Calu3 (cell line): ENCODE measurements at regions not wholly inside any gene's neighbourhood (a gene's known extent, or its start where the extent isn't known, plus 50 kb on each side); places are given as distances from the start of the nearest gene placed in this dataset.

ENCODE experiments used
- BruUV-seq: library from RNA; stranded (reverse); fragments of 400-500 nt; replicated peaks from 2 replicates; lab custom pipeline; 2021; lab: Mats Ljungman, UMichigan
- CTCF ChIA-PET: fragments of 300-600 bp; sonication (Branson Sonifier 250); formaldehyde crosslinking; loops from one replicate; lab custom pipeline; 2022; ENCODE audit warnings: antibody characterized with exemption; lab: Charles Lee
- DNase-seq: peaks from one replicate; pipeline ENCODE4 v3.0.0; 2022
- H3K27ac Mint-ChIP-seq: one replicate; pipeline ENCODE4 v1.8.0; 2022; ENCODE audit warnings: mixed read lengths; ENCODE audit not compliant: unreplicated experiment
- H3K27me3 Mint-ChIP-seq: one replicate; pipeline ENCODE4 v1.8.0; 2022; ENCODE audit warnings: mixed read lengths; ENCODE audit not compliant: unreplicated experiment
- H3K36me3 Mint-ChIP-seq: one replicate; pipeline ENCODE4 v1.8.0; 2022; ENCODE audit warnings: mild to moderate bottlenecking, moderate library complexity, mixed read lengths; ENCODE audit not compliant: insufficient read depth, unreplicated experiment
- H3K4me1 Mint-ChIP-seq: one replicate; pipeline ENCODE4 v1.8.0; 2022; ENCODE audit warnings: mild to moderate bottlenecking, low read depth, mixed read lengths; ENCODE audit not compliant: unreplicated experiment
- H3K4me3 Mint-ChIP-seq: one replicate; pipeline ENCODE4 v1.8.0; 2022; ENCODE audit warnings: mild to moderate bottlenecking, low read depth, moderate library complexity, mixed read lengths; ENCODE audit not compliant: unreplicated experiment
- H3K9me3 Mint-ChIP-seq: one replicate; pipeline ENCODE4 v1.8.0; 2022; ENCODE audit warnings: low read depth, mixed read lengths; ENCODE audit not compliant: unreplicated experiment
- intact Hi-C: fragments of 100-400 bp; cut with micrococcal nuclease; formaldehyde crosslinking; loops from one replicate; pipeline ENCODE4 v1.10.0; 2022; ENCODE audit not compliant: unreplicated experiment
- TF ChIP-seq, protein P1 (sequence below): fragments of 200-600 bp; IDR thresholded peaks from one replicate; pipeline ENCODE4 v1.8.0; 2022; ENCODE audit warnings: antibody characterized with exemption; ENCODE audit not compliant: unreplicated experiment

DNA sequence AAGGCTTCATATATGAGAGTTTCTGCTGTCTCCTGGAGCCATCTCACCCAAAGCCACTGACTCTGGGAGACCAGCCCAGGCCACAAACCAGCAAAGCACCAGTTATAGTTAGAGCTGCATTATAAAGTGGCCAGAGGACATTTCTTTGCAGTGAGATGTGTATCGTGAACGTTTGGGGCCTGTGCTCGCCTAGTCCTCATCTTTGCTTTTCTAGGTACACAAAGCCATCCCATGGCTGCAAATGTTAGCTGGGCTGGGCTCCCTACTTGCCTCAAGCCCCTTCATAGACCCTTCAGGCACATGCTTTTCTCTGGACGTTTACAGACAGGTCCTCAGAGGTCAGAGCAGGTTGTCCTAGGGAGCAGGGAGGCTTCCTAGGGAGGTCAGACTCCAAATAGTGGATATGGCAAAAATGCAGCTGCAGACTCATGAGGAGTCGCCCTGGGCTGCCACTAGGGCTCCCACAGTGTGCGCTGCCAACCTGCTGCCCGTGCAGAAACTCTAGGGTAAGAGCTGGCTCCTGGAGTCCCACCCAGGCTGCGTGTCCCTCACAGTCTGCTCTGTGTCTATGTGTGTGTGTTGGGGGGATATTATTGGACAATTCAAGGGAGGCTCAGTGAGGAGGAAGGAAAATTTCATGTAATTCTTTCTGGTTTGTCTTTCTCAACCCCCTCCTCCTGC lies 141.0 kb downstream of the RPIA start:
- Mint-ChIP-seq H3K4me3 (no peak overlapping the region), H3K36me3 (no peaks in the 10 kb centered on the region), H3K9me3 (no peaks in the 10 kb centered on the region), H3K4me1 (no peaks in the 10 kb centered on the region), H3K27me3 (peaks cover 21% of the 10 kb centered on the region), H3K27ac (no peak overlapping the region)
- intact Hi-C loops, result loop anchor here (5.0 kb wide), 1 partner anchor 40 kb away; no protein-coding TSS in a partner anchor
- TF ChIP-seq, protein P1, sequence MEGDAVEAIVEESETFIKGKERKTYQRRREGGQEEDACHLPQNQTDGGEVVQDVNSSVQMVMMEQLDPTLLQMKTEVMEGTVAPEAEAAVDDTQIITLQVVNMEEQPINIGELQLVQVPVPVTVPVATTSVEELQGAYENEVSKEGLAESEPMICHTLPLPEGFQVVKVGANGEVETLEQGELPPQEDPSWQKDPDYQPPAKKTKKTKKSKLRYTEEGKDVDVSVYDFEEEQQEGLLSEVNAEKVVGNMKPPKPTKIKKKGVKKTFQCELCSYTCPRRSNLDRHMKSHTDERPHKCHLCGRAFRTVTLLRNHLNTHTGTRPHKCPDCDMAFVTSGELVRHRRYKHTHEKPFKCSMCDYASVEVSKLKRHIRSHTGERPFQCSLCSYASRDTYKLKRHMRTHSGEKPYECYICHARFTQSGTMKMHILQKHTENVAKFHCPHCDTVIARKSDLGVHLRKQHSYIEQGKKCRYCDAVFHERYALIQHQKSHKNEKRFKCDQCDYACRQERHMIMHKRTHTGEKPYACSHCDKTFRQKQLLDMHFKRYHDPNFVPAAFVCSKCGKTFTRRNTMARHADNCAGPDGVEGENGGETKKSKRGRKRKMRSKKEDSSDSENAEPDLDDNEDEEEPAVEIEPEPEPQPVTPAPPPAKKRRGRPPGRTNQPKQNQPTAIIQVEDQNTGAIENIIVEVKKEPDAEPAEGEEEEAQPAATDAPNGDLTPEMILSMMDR, result no peak
- CTCF ChIA-PET, result interaction anchor here (0.8 to 1.0 kb wide), 2 partner anchors 27 to 67 kb away, joined by 3 to 5 read pairs; no protein-coding TSS in a partner anchor
- no TSS peak for BruUV-seq
- DNase-seq, result no peak

DNA sequence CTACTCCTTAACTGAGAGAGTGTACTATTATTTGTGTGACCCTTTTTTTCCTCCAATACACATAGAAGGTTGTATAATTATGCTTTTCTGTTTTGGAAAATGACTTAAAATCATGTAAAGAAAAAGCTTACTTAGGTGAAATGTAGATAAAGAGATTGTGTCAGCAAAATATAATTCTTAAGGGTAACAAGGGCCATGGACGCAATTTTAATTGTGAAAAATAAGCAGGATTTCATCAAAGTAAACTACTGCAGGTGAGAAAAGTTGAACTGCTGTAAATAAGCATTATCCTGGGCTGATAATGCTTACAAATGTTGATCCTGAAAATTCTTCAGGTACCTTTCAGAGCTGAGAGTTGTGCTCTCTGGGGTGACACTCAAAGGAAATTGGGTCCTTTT lies 141.5 kb downstream of the RPIA start:
- DNase-seq, result no peak

DNA sequence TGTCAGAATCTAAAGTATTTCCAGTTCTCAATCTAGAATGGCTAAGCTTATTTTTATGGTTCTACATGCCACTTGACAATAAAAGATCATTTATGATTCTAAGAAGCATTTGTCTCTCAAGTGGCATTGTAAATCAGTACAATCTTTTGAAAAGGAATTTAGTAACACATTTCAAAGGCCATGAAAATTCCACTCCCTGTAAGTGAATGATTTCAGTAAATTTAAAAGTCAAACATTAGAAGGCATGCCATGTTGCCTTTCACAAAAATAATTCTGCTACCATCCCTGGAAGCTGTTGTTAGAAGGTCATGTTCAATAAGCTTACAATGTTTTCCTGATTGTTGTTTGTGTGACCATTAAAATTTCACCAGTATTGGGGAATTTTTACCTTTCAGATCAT lies 142.9 kb downstream of the RPIA start:
- CTCF ChIA-PET, result interaction anchor here (0.6 kb wide), 1 partner anchor 135 kb away, joined by 3 read pairs; no protein-coding TSS in a partner anchor
- Mint-ChIP-seq H3K27me3 (peaks cover 22% of the 10 kb centered on the region), H3K36me3 (no peaks in the 10 kb centered on the region), H3K27ac (no peak overlapping the region), H3K4me1 (no peaks in the 10 kb centered on the region), H3K4me3 (no peak overlapping the region), H3K9me3 (no peaks in the 10 kb centered on the region)
- no peak for DNase-seq
- intact Hi-C loops, result loop anchor here (5.0 kb wide), 1 partner anchor 38 kb away; no protein-coding TSS in a partner anchor
- no TSS peak for BruUV-seq
- TF ChIP-seq, protein P1, result no peak

More for the DNA sequence above, 141.5 kb downstream of the RPIA start:
- Mint-ChIP-seq H3K4me3 (no peak overlapping the region), H3K9me3 (no peaks in the 10 kb centered on the region), H3K36me3 (no peaks in the 10 kb centered on the region), H3K27me3 (peaks cover 17% of the 10 kb centered on the region), H3K27ac (no peak overlapping the region), H3K4me1 (no peaks in the 10 kb centered on the region)
- TF ChIP-seq, protein P1, result no peak
- no TSS peak for BruUV-seq
- CTCF ChIA-PET, result interaction anchor here (0.8 kb wide), 1 partner anchor 66 kb away, joined by 3 read pairs; no protein-coding TSS in a partner anchor
- intact Hi-C loops, result loop anchor here (5.0 kb wide), 1 partner anchor 39 kb away; no protein-coding TSS in a partner anchor

DNA sequence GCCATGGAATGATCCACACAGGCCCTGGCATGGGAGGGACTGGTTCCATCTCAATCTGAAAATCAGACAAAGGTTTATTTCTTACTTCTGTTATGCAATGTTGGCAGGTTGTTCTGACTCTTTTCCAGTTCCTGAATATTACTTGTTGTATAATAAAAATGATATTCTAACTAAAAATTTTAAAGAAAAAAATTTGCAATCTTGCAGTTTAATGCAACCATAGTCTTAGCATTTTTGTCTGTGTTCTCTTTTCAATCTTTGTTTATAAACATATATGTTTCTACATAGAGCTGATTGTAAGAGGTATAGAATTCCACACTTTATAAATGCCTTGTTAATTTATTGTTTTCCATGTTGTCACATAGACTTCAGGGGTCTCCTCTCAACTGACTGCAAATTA lies 143.4 kb downstream of the RPIA start:
- CTCF ChIA-PET, result interaction anchor here (0.6 kb wide), 1 partner anchor 135 kb away, joined by 3 read pairs; no protein-coding TSS in a partner anchor
- BruUV-seq, result no TSS peak
- no peaks in the 10 kb centered on the region for H3K4me1 Mint-ChIP-seq

More for the DNA sequence above, 143.4 kb downstream of the RPIA start:
- H3K27ac Mint-ChIP-seq, result no peak overlapping the region
- no peak for DNase-seq
- H3K4me3 Mint-ChIP-seq, result no peak overlapping the region
- H3K9me3 Mint-ChIP-seq, result no peaks in the 10 kb centered on the region
- peaks cover 22% of the 10 kb centered on the region for H3K27me3 Mint-ChIP-seq
- TF ChIP-seq, protein P1, result no peak
- intact Hi-C loops, result loop anchor here (5.0 kb wide), 2 partner anchors 37 to 93 kb away; no protein-coding TSS in a partner anchor
- H3K36me3 Mint-ChIP-seq, result no peaks in the 10 kb centered on the region
